ENCODE measurements at regions not wholly inside any gene's neighbourhood (a gene's known extent, or its start where the extent isn't known, plus 50 kb on each side); places are given as distances from the start of the nearest gene placed in this dataset.

- no peak overlapping the region for H3K9ac ChIP-seq (ENCODE audit: low read length)
- H3K4me2 ChIP-seq (ENCODE audit: low read length), result no peak overlapping the region
- H4K20me1 ChIP-seq (ENCODE audit: insufficient read depth), result no peaks in the 10 kb centered on the region
- ATAC-seq (no peak), DNase-seq (ENCODE audit: low read depth, low spot score) (no peak)
- CTCF ChIA-PET, result no interaction called here
- H3K4me1 ChIP-seq (ENCODE audit: control insufficient read depth in 1 of 2, insufficient read depth in 2 of 2, low read length in 2 of 2), result peaks cover 16 to 28% of the 10 kb centered on the region in 2 experiments; a peak in 3 of 4 replicates
- H3K27me3 ChIP-seq (ENCODE audit: insufficient read depth, low read length), result no peaks in the 10 kb centered on the region
- TF ChIP-seq FOSL1 (IDR thresholded peaks at IDR 0.05; ENCODE audit: low read depth) (no peak), ZNF274 (IDR thresholded peaks at IDR 0.05; ENCODE audit: low read depth, low read length) (no peak), EZH2phosphoT487 (IDR thresholded peaks at IDR 0.05; ENCODE audit: borderline replicate concordance) (no peak), CEBPB (IDR thresholded peaks at IDR 0.05; ENCODE audit: low read depth) (no peak), YY1 (IDR thresholded peaks at IDR 0.05; ENCODE audit: extremely low read depth, insufficient replicate concordance, low read depth, low read length) (no peak), TCF7L2 (IDR thresholded peaks at IDR 0.05; ENCODE audit: borderline replicate concordance, extremely low read depth, insufficient read depth, insufficient read length) (no peak), JUND (IDR thresholded peaks at IDR 0.05) (no peak), POLR2A (IDR thresholded peaks at IDR 0.05; ENCODE audit: borderline replicate concordance, extremely low read depth, insufficient read depth, insufficient read length) (no peak), SP1 (IDR thresholded peaks at IDR 0.05; ENCODE audit: low read depth) (no peak), ZFX (IDR thresholded peaks at IDR 0.05) (no peak), ELF1 (IDR thresholded peaks at IDR 0.05; ENCODE audit: borderline replicate concordance, low read depth) (no peak), CBX3 (IDR thresholded peaks at IDR 0.05; ENCODE audit: low read depth) (no peak), EZH2 (IDR thresholded peaks at IDR 0.05) (no peak), SRF (IDR thresholded peaks at IDR 0.05; ENCODE audit: low read depth) (no peak), ZBTB33 (IDR thresholded peaks at IDR 0.05; ENCODE audit: extremely low read depth, insufficient replicate concordance, low read length) (no peak), SIN3A (IDR thresholded peaks at IDR 0.05; ENCODE audit: low read depth) (no peak), REST (IDR thresholded peaks at IDR 0.05; ENCODE audit: low read depth) (no peak), RAD21 (IDR thresholded peaks at IDR 0.05; ENCODE audit: low read depth) (no peak)
- POLR2A ChIA-PET, result no interaction called here
- no peaks in the 10 kb centered on the region for H3K36me3 ChIP-seq (ENCODE audit: control insufficient read depth in 1 of 2, insufficient read depth in 2 of 2, low read length in 2 of 2)
- H3K9me2 ChIP-seq (ENCODE audit: insufficient read depth), result no peaks in the 10 kb centered on the region
- no peaks in the 10 kb centered on the region for H3K79me2 ChIP-seq (ENCODE audit: insufficient read depth, low read length)
- H3K27ac ChIP-seq (ENCODE audit: low read depth, low read length), result no peak overlapping the region
- RAD21 ChIA-PET (ENCODE audit: low non-redundant PET in 1 of 2, low total read pairs in 2 of 2, uncharacterized antibody in 2 of 2, unreplicated experiment in 2 of 2), result no interaction called here
- intact Hi-C loops (cut with micrococcal nuclease), result no loop called here
- no peak overlapping the region for H3K4me3 ChIP-seq (replicated peaks in 1 of 2; ENCODE audit: low read depth in 1 of 2, low read length in 2 of 2)
- H2AFZ ChIP-seq (ENCODE audit: low read depth, low read length, poor library complexity, severe bottlenecking), result no peak overlapping the region
- no TSS peak for BruUV-seq (replicated peaks)
- H3K9me3 ChIP-seq (ENCODE audit: control insufficient read depth in 1 of 2, insufficient read depth in 1 of 2, low read depth in 1 of 2, low read length in 2 of 2), result no peaks in the 10 kb centered on the region
These were observed 56.3 kb upstream of the CHD2 start for GRCh38 chr15:92843814-92844213.

Measured in HCT116 (cell line).